WTC11 (cell line): ENCODE measurements at regions not wholly inside any gene's neighbourhood (a gene's known extent, or its start where the extent isn't known, plus 50 kb on each side); places are given as distances from the start of the nearest gene placed in this dataset.

Source experiments
- CREM ChIP-seq: sonication (generic); formaldehyde crosslinking; IDR thresholded peaks from 2 replicates; pipeline ENCODE4 v1.8.1; 2022; ENCODE audit warnings: mild to moderate bottlenecking, missing genetic modification reagents, moderate library complexity
- GABPB1 ChIP-seq: sonication (generic); formaldehyde crosslinking; IDR thresholded peaks from 2 replicates; pipeline ENCODE4 v1.8.1; 2023; ENCODE audit warnings: mild to moderate bottlenecking, missing genetic modification reagents
- MLX ChIP-seq: sonication (generic); formaldehyde crosslinking; IDR thresholded peaks from 2 replicates; pipeline ENCODE4 v1.8.1; 2023; ENCODE audit warnings: mild to moderate bottlenecking, missing genetic modification reagents, moderate library complexity
- SMAD4 ChIP-seq: sonication (generic); formaldehyde crosslinking; IDR thresholded peaks from 2 replicates; pipeline ENCODE4 v1.8.0; 2022; ENCODE audit warnings: mild to moderate bottlenecking, missing genetic modification reagents
- SP1 ChIP-seq: sonication (generic); formaldehyde crosslinking; conservative IDR thresholded peaks from 2 replicates; pipeline ENCODE4 v1.8.1; 2022; ENCODE audit warnings: missing genetic modification reagents
- TP53 ChIP-seq: sonication (generic); formaldehyde crosslinking; IDR thresholded peaks from 2 replicates; pipeline ENCODE4 v1.8.1; 2023; ENCODE audit warnings: mild to moderate bottlenecking, missing genetic modification reagents
- TF ChIP-seq, protein P1 (sequence below): fragments of 200-600 bp; IDR thresholded peaks from 2 replicates; pipeline ENCODE4 v1.8.0; 2022; ENCODE audit warnings: antibody characterized with exemption
- TF ChIP-seq, protein P2 (sequence below): sonication (generic); formaldehyde crosslinking; IDR thresholded peaks from 2 replicates; pipeline ENCODE4 v1.8.1; 2023; ENCODE audit warnings: mild to moderate bottlenecking, moderate library complexity, missing genetic modification reagents

GRCh38 chr7:148485618-148486017 is 104.9 kb upstream of the C7orf33 start:
- TF ChIP-seq, protein P1, sequence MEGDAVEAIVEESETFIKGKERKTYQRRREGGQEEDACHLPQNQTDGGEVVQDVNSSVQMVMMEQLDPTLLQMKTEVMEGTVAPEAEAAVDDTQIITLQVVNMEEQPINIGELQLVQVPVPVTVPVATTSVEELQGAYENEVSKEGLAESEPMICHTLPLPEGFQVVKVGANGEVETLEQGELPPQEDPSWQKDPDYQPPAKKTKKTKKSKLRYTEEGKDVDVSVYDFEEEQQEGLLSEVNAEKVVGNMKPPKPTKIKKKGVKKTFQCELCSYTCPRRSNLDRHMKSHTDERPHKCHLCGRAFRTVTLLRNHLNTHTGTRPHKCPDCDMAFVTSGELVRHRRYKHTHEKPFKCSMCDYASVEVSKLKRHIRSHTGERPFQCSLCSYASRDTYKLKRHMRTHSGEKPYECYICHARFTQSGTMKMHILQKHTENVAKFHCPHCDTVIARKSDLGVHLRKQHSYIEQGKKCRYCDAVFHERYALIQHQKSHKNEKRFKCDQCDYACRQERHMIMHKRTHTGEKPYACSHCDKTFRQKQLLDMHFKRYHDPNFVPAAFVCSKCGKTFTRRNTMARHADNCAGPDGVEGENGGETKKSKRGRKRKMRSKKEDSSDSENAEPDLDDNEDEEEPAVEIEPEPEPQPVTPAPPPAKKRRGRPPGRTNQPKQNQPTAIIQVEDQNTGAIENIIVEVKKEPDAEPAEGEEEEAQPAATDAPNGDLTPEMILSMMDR = no peak
- TF ChIP-seq TP53 (no peak), MLX (no peak), GABPB1 (CRISPR knock-in tag) (no peak), SP1 (CRISPR knock-in tag) (no peak), SMAD4 (CRISPR knock-in tag) (no peak), CREM (CRISPR knock-in tag) (no peak)
- TF ChIP-seq, protein P2, sequence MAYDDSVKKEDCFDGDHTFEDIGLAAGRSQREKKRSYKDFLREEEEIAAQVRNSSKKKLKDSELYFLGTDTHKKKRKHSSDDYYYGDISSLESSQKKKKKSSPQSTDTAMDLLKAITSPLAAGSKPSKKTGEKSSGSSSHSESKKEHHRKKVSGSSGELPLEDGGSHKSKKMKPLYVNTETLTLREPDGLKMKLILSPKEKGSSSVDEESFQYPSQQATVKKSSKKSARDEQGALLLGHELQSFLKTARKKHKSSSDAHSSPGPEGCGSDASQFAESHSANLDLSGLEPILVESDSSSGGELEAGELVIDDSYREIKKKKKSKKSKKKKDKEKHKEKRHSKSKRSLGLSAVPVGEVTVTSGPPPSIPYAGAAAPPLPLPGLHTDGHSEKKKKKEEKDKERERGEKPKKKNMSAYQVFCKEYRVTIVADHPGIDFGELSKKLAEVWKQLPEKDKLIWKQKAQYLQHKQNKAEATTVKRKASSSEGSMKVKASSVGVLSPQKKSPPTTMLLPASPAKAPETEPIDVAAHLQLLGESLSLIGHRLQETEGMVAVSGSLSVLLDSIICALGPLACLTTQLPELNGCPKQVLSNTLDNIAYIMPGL (CRISPR knock-in tag) = no peak
